KMS-11 (cell line): ENCODE measurements at regions not wholly inside any gene's neighbourhood (a gene's known extent, or its start where the extent isn't known, plus 50 kb on each side); places are given as distances from the start of the nearest gene placed in this dataset.

Source experiments
- H2AFZ ChIP-seq: fragments of 200-600 bp; sonication (generic); 2 replicates; pipeline ENCODE4 v1.6.1; 2016; ENCODE audit warnings: antibody characterized with exemption, mixed run types, low read depth
- H3K27ac ChIP-seq: fragments of 200-600 bp; sonication (generic); 2 replicates; pipeline ENCODE4 v1.6.1; 2016; ENCODE audit warnings: mild to moderate bottlenecking, mixed run types
- H3K27me3 ChIP-seq: fragments of 200-600 bp; sonication (generic); 2 replicates; pipeline ENCODE4 v1.6.1; 2017; ENCODE audit warnings: mild to moderate bottlenecking, low read depth, mixed run types, moderate library complexity; ENCODE audit not compliant: insufficient read depth
- H3K36me3 ChIP-seq: fragments of 200-600 bp; sonication (generic); 2 replicates; pipeline ENCODE4 v1.6.1; 2017; ENCODE audit warnings: mild to moderate bottlenecking, mixed run types; ENCODE audit not compliant: insufficient read depth
- H3K4me1 ChIP-seq: fragments of 200-600 bp; sonication (generic); 2 replicates; pipeline ENCODE4 v1.6.1; 2016; ENCODE audit warnings: mild to moderate bottlenecking, low read depth, mixed run types; ENCODE audit not compliant: poor library complexity, severe bottlenecking
- H3K4me2 ChIP-seq: fragments of 200-600 bp; sonication (generic); 2 replicates; pipeline ENCODE4 v1.7.0; 2016; ENCODE audit warnings: mild to moderate bottlenecking, mixed run types
- H3K4me3 ChIP-seq: fragments of 200-600 bp; sonication (generic); IDR thresholded peaks from 2 replicates; pipeline ENCODE4 v1.6.1; 2017; ENCODE audit warnings: low read depth, low read length, mixed read lengths; ENCODE audit not compliant: insufficient read depth
- H3K79me2 ChIP-seq: fragments of 200-600 bp; sonication (generic); 2 replicates; pipeline ENCODE4 v1.6.1; 2016; ENCODE audit warnings: low read depth, mixed run types; ENCODE audit not compliant: insufficient read depth
- H3K9ac ChIP-seq: fragments of 200-600 bp; sonication (generic); 2 replicates; pipeline ENCODE4 v1.6.1; 2016; ENCODE audit warnings: mild to moderate bottlenecking, mixed run types
- H4K20me1 ChIP-seq: fragments of 200-600 bp; sonication (generic); 2 replicates; pipeline ENCODE4 v1.6.1; 2016; ENCODE audit warnings: mild to moderate bottlenecking, mixed run types; ENCODE audit not compliant: insufficient read depth
- CTCF ChIP-seq: fragments of 200-600 bp; sonication (generic); conservative IDR thresholded peaks from 2 replicates; pipeline ENCODE4 v1.6.1; 2017; ENCODE audit warnings: low read depth, mild to moderate bottlenecking, antibody characterized with exemption, low read length, moderate library complexity, mixed read lengths

GRCh38 chr4:14607001-14607400, 395.3 kb upstream of the CPEB2 start:
- Histone ChIP-seq H3K9ac (no peak overlapping the region), H3K27ac (no peak overlapping the region), H3K36me3 (no peaks in the 10 kb centered on the region), H3K4me3 (no peak overlapping the region), H2AFZ (no peak overlapping the region), H3K4me2 (no peak overlapping the region), H3K79me2 (no peaks in the 10 kb centered on the region), H3K4me1 (no peaks in the 10 kb centered on the region), H3K27me3 (no peaks in the 10 kb centered on the region), H4K20me1 (no peaks in the 10 kb centered on the region)
- no peak for TF ChIP-seq CTCF

GRCh38 chr4:14607578-14607977, 394.7 kb upstream of the CPEB2 start:
- H3K4me2 ChIP-seq, result no peak overlapping the region
- no peaks in the 10 kb centered on the region for H3K27me3 ChIP-seq
- no peaks in the 10 kb centered on the region for H4K20me1 ChIP-seq
- no peak overlapping the region for H3K27ac ChIP-seq
- no peak overlapping the region for H3K4me3 ChIP-seq
- H3K36me3 ChIP-seq, result no peaks in the 10 kb centered on the region
- H3K4me1 ChIP-seq, result no peaks in the 10 kb centered on the region
- no peak overlapping the region for H2AFZ ChIP-seq
- H3K9ac ChIP-seq, result no peak overlapping the region
- H3K79me2 ChIP-seq, result no peaks in the 10 kb centered on the region
- no peak for TF ChIP-seq CTCF

GRCh38 chr4:14608630-14609029, 393.7 kb upstream of the CPEB2 start:
- H3K27me3 ChIP-seq, result no peaks in the 10 kb centered on the region
- no peaks in the 10 kb centered on the region for H3K79me2 ChIP-seq
- H3K4me2 ChIP-seq, result no peak overlapping the region
- no peak overlapping the region for H3K27ac ChIP-seq
- H3K4me1 ChIP-seq, result no peaks in the 10 kb centered on the region
- no peak for TF ChIP-seq CTCF
- H3K9ac ChIP-seq, result no peak overlapping the region
- H4K20me1 ChIP-seq, result no peaks in the 10 kb centered on the region
- no peak overlapping the region for H2AFZ ChIP-seq
- no peaks in the 10 kb centered on the region for H3K36me3 ChIP-seq
- H3K4me3 ChIP-seq, result no peak overlapping the region

DNA sequence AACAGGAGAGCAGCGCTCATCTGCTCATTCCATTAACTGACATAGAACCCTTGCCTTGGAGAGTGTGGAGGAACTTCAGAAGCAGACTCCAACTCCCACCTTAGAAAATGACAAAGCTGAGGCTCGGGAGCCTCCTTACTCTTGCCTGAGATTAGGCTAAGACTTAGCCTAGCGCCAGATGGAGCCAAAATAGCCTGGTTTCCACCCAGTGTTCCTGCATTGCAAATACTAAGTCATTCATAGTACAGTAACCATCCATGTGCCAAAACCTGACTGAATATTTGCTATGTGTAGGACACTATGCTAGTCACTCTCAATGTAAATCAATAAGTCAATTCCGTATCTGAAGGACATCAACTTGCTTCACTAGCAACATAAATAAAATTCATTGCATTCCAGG, 387.4 kb upstream of the CPEB2 start:
- Histone ChIP-seq H3K36me3 (no peaks in the 10 kb centered on the region), H3K27ac (no peak overlapping the region), H4K20me1 (no peaks in the 10 kb centered on the region), H3K4me2 (no peak overlapping the region), H3K4me1 (no peaks in the 10 kb centered on the region), H3K79me2 (no peaks in the 10 kb centered on the region), H3K4me3 (no peak overlapping the region), H3K27me3 (no peaks in the 10 kb centered on the region), H3K9ac (no peak overlapping the region), H2AFZ (no peak overlapping the region)
- no peak for TF ChIP-seq CTCF

- no peaks in the 10 kb centered on the region for H3K36me3 ChIP-seq
- no peak overlapping the region for H3K9ac ChIP-seq
- no peak for TF ChIP-seq CTCF
- no peak overlapping the region for H3K4me3 ChIP-seq
- no peaks in the 10 kb centered on the region for H4K20me1 ChIP-seq
- H3K27ac ChIP-seq, result no peak overlapping the region
- no peak overlapping the region for H2AFZ ChIP-seq
- no peaks in the 10 kb centered on the region for H3K27me3 ChIP-seq
- H3K79me2 ChIP-seq, result no peaks in the 10 kb centered on the region
- no peak overlapping the region for H3K4me2 ChIP-seq
- H3K4me1 ChIP-seq, result no peaks in the 10 kb centered on the region
Observed at GRCh38 chr4:14615671-14616070, 386.6 kb upstream of the CPEB2 start.
